ENCODE measurements at regions not wholly inside any gene's neighbourhood (a gene's known extent, or its start where the extent isn't known, plus 50 kb on each side); places are given as distances from the start of the nearest gene placed in this dataset.

DNA sequence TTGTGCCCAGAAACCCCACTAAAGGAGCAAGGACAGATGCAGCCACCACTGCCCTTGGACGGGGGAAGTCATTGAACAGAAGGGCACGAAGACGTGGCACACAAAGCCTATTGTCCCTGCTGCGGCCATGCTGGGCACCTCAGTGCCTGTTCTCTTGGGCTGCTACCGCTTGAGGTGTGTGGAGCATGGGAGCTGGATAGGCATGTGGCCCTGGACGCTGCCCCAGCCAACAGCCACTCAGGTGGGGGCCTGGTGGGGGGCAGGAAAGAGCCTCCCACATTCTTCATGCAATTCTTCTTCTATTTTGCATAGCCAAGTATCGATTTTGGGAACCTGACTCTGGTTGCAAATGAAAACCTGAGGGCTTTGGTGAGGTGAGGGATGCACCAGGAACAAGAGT, 337.2 kb downstream of the RPS6KC1 start:
- TF ChIP-seq POLR2AphosphoS5 (IDR thresholded peaks at IDR 0.05; ENCODE audit: low read depth, low read length) (no peak), POLR2A (IDR thresholded peaks at IDR 0.05; ENCODE audit: low read depth, low read length) (no peak)

All from GM12892 (cell line).